Activated CD4-positive, alpha-beta T cell treated with anti-CD3 and anti-CD28 coated beads for 36 hours (primary cell): ENCODE measurements at regions not wholly inside any gene's neighbourhood (a gene's known extent, or its start where the extent isn't known, plus 50 kb on each side); places are given as distances from the start of the nearest gene placed in this dataset.

Source experiments
- ATAC-seq: fragments of 200-7000 bp; cut with Tn5 transposase; one replicate; pipeline ENCODE4 v1.10.0; 2021; ENCODE audit warnings: mild to moderate bottlenecking, moderate library complexity
- CTCF ChIA-PET: fragments of 350-600 bp; sonication (Branson Sonifier 250); formaldehyde crosslinking; loops from one replicate; lab custom pipeline; 2021; ENCODE audit warnings: antibody characterized with exemption; lab: Charles Lee
- POLR2A ChIA-PET: fragments of 350-600 bp; sonication (Branson Sonifier 250); formaldehyde crosslinking; loops from one replicate; lab custom pipeline; 2021; ENCODE audit warnings: antibody characterized with exemption, inconsistent platforms; lab: Charles Lee
- DNase-seq: peaks from one replicate; pipeline ENCODE4 v3.0.0-alpha.2; 2020
- H3K27ac Mint-ChIP-seq: one replicate; pipeline ENCODE4 v1.8.0; 2021; ENCODE audit warnings: mixed read lengths
- H3K27me3 Mint-ChIP-seq: one replicate; pipeline ENCODE4 v1.8.0; 2021; ENCODE audit warnings: mixed read lengths
- H3K36me3 Mint-ChIP-seq: one replicate; pipeline ENCODE4 v1.8.0; 2021; ENCODE audit warnings: low read depth, mixed read lengths
- H3K4me1 Mint-ChIP-seq: one replicate; pipeline ENCODE4 v1.8.0; 2021; ENCODE audit warnings: mixed read lengths
- H3K4me3 Mint-ChIP-seq: one replicate; pipeline ENCODE4 v1.8.0; 2021; ENCODE audit warnings: mild to moderate bottlenecking, moderate library complexity, mixed read lengths
- H3K9me3 Mint-ChIP-seq: one replicate; pipeline ENCODE4 v1.8.0; 2021; ENCODE audit warnings: low read depth, mixed read lengths
- intact Hi-C, 2 experiments: fragments of 100-400 bp; cut with DNase I in 1 of 2; cut with micrococcal nuclease in 1 of 2; formaldehyde crosslinking; loops; one replicate each; pipeline versions ENCODE4 v1.14.2 to v1.15.1; 2022 to 2024; cut with DNase I, micrococcal nuclease

GRCh38 chr12:65585648-65586602 is 238.4 kb upstream of the HMGA2 start:
- Mint-ChIP-seq H3K27me3 (no peaks in the 10 kb centered on the region), H3K4me3 (no peak overlapping the region), H3K9me3 (no peaks in the 10 kb centered on the region), H3K4me1 (no peaks in the 10 kb centered on the region), H3K36me3 (no peaks in the 10 kb centered on the region), H3K27ac (no peak overlapping the region)
- ChIA-PET POLR2A (interaction anchor here (0.7 kb wide), 1 partner anchor 1245 kb away, joined by 3 read pairs; no protein-coding TSS in a partner anchor), CTCF (interaction anchor here (0.6 to 1.2 kb wide), 2 partner anchors 16 to 29 kb away, joined by 3 read pairs; no protein-coding TSS in a partner anchor)
- ATAC-seq (no peak), DNase-seq (no peak)
- intact Hi-C loops = no loop called here

- H3K27ac Mint-ChIP-seq = no peak overlapping the region
- no peaks in the 10 kb centered on the region for H3K36me3 Mint-ChIP-seq
- intact Hi-C loops = no loop called here
- H3K4me3 Mint-ChIP-seq = no peak overlapping the region
- no peak for ATAC-seq
- H3K27me3 Mint-ChIP-seq = peaks cover 3% of the 10 kb centered on the region
- ChIA-PET CTCF (no interaction called here), POLR2A (no interaction called here)
- H3K4me1 Mint-ChIP-seq = no peaks in the 10 kb centered on the region
- no peaks in the 10 kb centered on the region for H3K9me3 Mint-ChIP-seq
- no peak for DNase-seq
These were observed 237.5 kb upstream of the HMGA2 start for GRCh38 chr12:65586796-65587195.

GRCh38 chr12:65590318-65590717 is 234.0 kb upstream of the HMGA2 start:
- ATAC-seq = no peak
- Mint-ChIP-seq H3K4me3 (no peak overlapping the region), H3K9me3 (no peaks in the 10 kb centered on the region), H3K27ac (no peak overlapping the region), H3K36me3 (no peaks in the 10 kb centered on the region), H3K4me1 (no peaks in the 10 kb centered on the region), H3K27me3 (peaks cover 15% of the 10 kb centered on the region)
- ChIA-PET CTCF (interaction anchor here (0.5 kb wide), 1 partner anchor 53 kb away, joined by 3 read pairs; no protein-coding TSS in a partner anchor), POLR2A (no interaction called here)
- no peak for DNase-seq
- intact Hi-C loops = no loop called here

- H3K36me3 Mint-ChIP-seq = no peaks in the 10 kb centered on the region
- H3K4me1 Mint-ChIP-seq = no peaks in the 10 kb centered on the region
- ATAC-seq (no peak), DNase-seq (no peak)
- intact Hi-C loops = no loop called here
- H3K27ac Mint-ChIP-seq = no peak overlapping the region
- H3K27me3 Mint-ChIP-seq = peaks cover 22% of the 10 kb centered on the region
- ChIA-PET CTCF (no interaction called here), POLR2A (no interaction called here)
- no peak overlapping the region for H3K4me3 Mint-ChIP-seq
- no peaks in the 10 kb centered on the region for H3K9me3 Mint-ChIP-seq
These were observed 231.9 kb upstream of the HMGA2 start for GRCh38 chr12:65592416-65592815.

GRCh38 chr12:65593239-65593701 is 231.0 kb upstream of the HMGA2 start:
- ATAC-seq (no peak), DNase-seq (no peak)
- intact Hi-C loops = no loop called here
- Mint-ChIP-seq H3K4me3 (no peak overlapping the region), H3K27me3 (peaks cover 24% of the 10 kb centered on the region), H3K4me1 (no peaks in the 10 kb centered on the region), H3K27ac (no peak overlapping the region), H3K36me3 (no peaks in the 10 kb centered on the region), H3K9me3 (no peaks in the 10 kb centered on the region)
- POLR2A ChIA-PET = no interaction called here
- CTCF ChIA-PET = no interaction called here

GRCh38 chr12:65594409-65594808 is 229.9 kb upstream of the HMGA2 start:
- POLR2A ChIA-PET = interaction anchor here (0.5 kb wide), 1 partner anchor 81 kb away, joined by 4 read pairs; no protein-coding TSS in a partner anchor
- CTCF ChIA-PET = no interaction called here
- ATAC-seq = no peak

GRCh38 chr12:65595016-65595560 is 229.2 kb upstream of the HMGA2 start:
- POLR2A ChIA-PET = no interaction called here
- Mint-ChIP-seq H3K27ac (no peak overlapping the region), H3K36me3 (no peaks in the 10 kb centered on the region)

More at GRCh38 chr12:65594409-65594808, 229.9 kb upstream of the HMGA2 start:
- no peaks in the 10 kb centered on the region for H3K9me3 Mint-ChIP-seq
- no peak overlapping the region for H3K27ac Mint-ChIP-seq
- no peak overlapping the region for H3K4me3 Mint-ChIP-seq
- H3K27me3 Mint-ChIP-seq = peaks cover 24% of the 10 kb centered on the region
- no peaks in the 10 kb centered on the region for H3K36me3 Mint-ChIP-seq
- intact Hi-C loops = no loop called here
- DNase-seq = no peak
- H3K4me1 Mint-ChIP-seq = no peaks in the 10 kb centered on the region

GRCh38 chr12:65596514-65597091 is 227.7 kb upstream of the HMGA2 start:
- ChIA-PET CTCF (no interaction called here), POLR2A (no interaction called here)
- no peaks in the 10 kb centered on the region for H3K4me1 Mint-ChIP-seq
- no peak overlapping the region for H3K27ac Mint-ChIP-seq
- intact Hi-C loops = no loop called here
- peaks cover 35% of the 10 kb centered on the region for H3K27me3 Mint-ChIP-seq
- H3K36me3 Mint-ChIP-seq = no peaks in the 10 kb centered on the region
- H3K9me3 Mint-ChIP-seq = no peaks in the 10 kb centered on the region
- DNase-seq (no peak), ATAC-seq (no peak)
- H3K4me3 Mint-ChIP-seq = no peak overlapping the region

More at GRCh38 chr12:65595016-65595560, 229.2 kb upstream of the HMGA2 start:
- Mint-ChIP-seq H3K9me3 (no peaks in the 10 kb centered on the region), H3K4me3 (no peak overlapping the region), H3K27me3 (peaks cover 25% of the 10 kb centered on the region), H3K4me1 (no peaks in the 10 kb centered on the region)
- ATAC-seq (no peak), DNase-seq (no peak)
- CTCF ChIA-PET = no interaction called here
- intact Hi-C loops = no loop called here

GRCh38 chr12:65597527-65597926 is 226.8 kb upstream of the HMGA2 start:
- ATAC-seq (no peak), DNase-seq (no peak)
- H3K9me3 Mint-ChIP-seq = no peaks in the 10 kb centered on the region
- CTCF ChIA-PET = no interaction called here
- no peaks in the 10 kb centered on the region for H3K4me1 Mint-ChIP-seq
- POLR2A ChIA-PET = no interaction called here
- H3K27me3 Mint-ChIP-seq = peaks cover 33% of the 10 kb centered on the region
- no peak overlapping the region for H3K27ac Mint-ChIP-seq
- H3K36me3 Mint-ChIP-seq = no peaks in the 10 kb centered on the region
- no peak overlapping the region for H3K4me3 Mint-ChIP-seq
- intact Hi-C loops = no loop called here

GRCh38 chr12:65598688-65599087 is 225.6 kb upstream of the HMGA2 start:
- intact Hi-C loops = no loop called here
- Mint-ChIP-seq H3K27me3 (peaks cover 33% of the 10 kb centered on the region), H3K4me3 (no peak overlapping the region), H3K27ac (no peak overlapping the region), H3K36me3 (no peaks in the 10 kb centered on the region), H3K4me1 (no peaks in the 10 kb centered on the region), H3K9me3 (no peaks in the 10 kb centered on the region)
- ChIA-PET CTCF (no interaction called here), POLR2A (no interaction called here)
- ATAC-seq (no peak), DNase-seq (no peak)

- ATAC-seq (no peak), DNase-seq (no peak)
- ChIA-PET POLR2A (no interaction called here), CTCF (interaction anchor here (0.7 to 2.5 kb wide), 12 partner anchors 23 to 633 kb away, joined by 3 to 8 read pairs (median 4); no protein-coding TSS in a partner anchor)
- Mint-ChIP-seq H3K4me3 (no peak overlapping the region), H3K27ac (no peak overlapping the region), H3K4me1 (peaks cover 2% of the 10 kb centered on the region), H3K9me3 (no peaks in the 10 kb centered on the region), H3K36me3 (no peaks in the 10 kb centered on the region), H3K27me3 (peaks cover 28% of the 10 kb centered on the region)
- intact Hi-C loops = loop anchor here (1.0 to 10.0 kb wide), 6 partner anchors 65 to 505 kb away; partner anchors contain the start of gene HMGA2 (in 1 of the 2)
These were observed 222.1 kb upstream of the HMGA2 start for GRCh38 chr12:65602253-65602609.
